HCT116 (cell line): ENCODE measurements at regions not wholly inside any gene's neighbourhood (a gene's known extent, or its start where the extent isn't known, plus 50 kb on each side); places are given as distances from the start of the nearest gene placed in this dataset.

ENCODE experiments used
- ATAC-seq: fragments of 200-7000 bp; cut with Tn5 transposase; 2 replicates; pipeline ENCODE4 v1.9.1; 2020; ENCODE audit warnings: mild to moderate bottlenecking, moderate library complexity
- BruUV-seq: library from RNA; stranded (reverse); fragments of 400-500 nt; replicated peaks from 2 replicates; lab custom pipeline; 2021; lab: Mats Ljungman, UMichigan
- CTCF ChIA-PET: fragments of 300-600 bp; sonication (Branson Sonifier 250); formaldehyde crosslinking; loops from one replicate; lab custom pipeline; 2021; ENCODE audit warnings: antibody characterized with exemption; lab: Charles Lee
- POLR2A ChIA-PET: fragments of 300-600, 350-600 bp; sonication (Branson Sonifier 250); formaldehyde crosslinking; loops from one replicate; lab custom pipeline; 2021; ENCODE audit warnings: antibody characterized with exemption; lab: Charles Lee
- RAD21 ChIA-PET, 2 experiments: fragments of 300-600 bp; sonication (Branson Sonifier 250); formaldehyde crosslinking; loops; one replicate each; lab custom pipeline; 2023; ENCODE audit warnings: low total read pairs in 2 of 2; ENCODE audit not compliant: uncharacterized antibody in 2 of 2, unreplicated experiment in 2 of 2, low non-redundant PET in 1 of 2; lab: Charles Lee
- DNase-seq: peaks from one replicate; pipeline ENCODE4 v3.0.0-alpha.2; 2010; ENCODE audit warnings: low read depth, low spot score
- H2AFZ ChIP-seq: fragments of 200-600 bp; shearing (Covaris generic), sonication (generic); 2 replicates; pipeline ENCODE4 v1.6.1; 2017; ENCODE audit warnings: low read depth, mixed run types, mixed read lengths, antibody characterized with exemption, low read length; ENCODE audit not compliant: poor library complexity, severe bottlenecking
- H3K27ac ChIP-seq: 2 replicates; pipeline ENCODE4 v1.5.1; 2012; ENCODE audit warnings: low read depth, low read length
- H3K27me3 ChIP-seq: fragments of 200-600 bp; sonication (generic); 2 replicates; pipeline ENCODE4 v1.6.1; 2016; ENCODE audit warnings: mixed run types, low read length, mixed read lengths; ENCODE audit not compliant: insufficient read depth
- H3K36me3 ChIP-seq, 2 experiments: fragments of 200-500 bp in 1 of 2; fragments of 200-600 bp in 1 of 2; sonication (Bioruptor generic) in 1 of 2; sonication (generic) in 1 of 2; 2 replicates each; pipeline versions ENCODE4 v1.5.1 to v1.6.1; 2014 to 2016; ENCODE audit warnings: low read length in 2 of 2, inconsistent platforms in 1 of 2, mixed read lengths in 1 of 2, mixed run types in 1 of 2; ENCODE audit not compliant: insufficient read depth in 2 of 2, control insufficient read depth in 1 of 2
- H3K4me1 ChIP-seq, 2 experiments: fragments of 200-600 bp in 1 of 2; sonication (generic) in 1 of 2; 2 replicates each; pipeline versions ENCODE4 v1.5.1 to v1.6.1; 2012 to 2017; ENCODE audit warnings: low read length in 2 of 2, inconsistent platforms in 1 of 2, mild to moderate bottlenecking in 1 of 2, mixed read lengths in 1 of 2, mixed run types in 1 of 2, moderate library complexity in 1 of 2; ENCODE audit not compliant: insufficient read depth in 2 of 2, control insufficient read depth in 1 of 2
- H3K4me2 ChIP-seq: fragments of 200-600 bp; sonication (generic); 2 replicates; pipeline ENCODE4 v1.6.1; 2017; ENCODE audit warnings: mixed run types, low read length, mixed read lengths
- H3K4me3 ChIP-seq, 2 experiments: fragments of 200-600 bp in 1 of 2; sonication (generic) in 1 of 2; replicated peaks in 1 of 2; 2 replicates each; pipeline ENCODE4 v1.5.1; 2011 to 2016; ENCODE audit warnings: low read length in 2 of 2, control low read depth in 1 of 2, low read depth in 1 of 2, mild to moderate bottlenecking in 1 of 2, mixed read lengths in 1 of 2, mixed run types in 1 of 2
- H3K79me2 ChIP-seq: fragments of 200-600 bp; sonication (generic); 2 replicates; pipeline ENCODE4 v1.6.1; 2017; ENCODE audit warnings: mild to moderate bottlenecking, mixed run types, low read length, moderate library complexity, mixed read lengths; ENCODE audit not compliant: insufficient read depth
- H3K9ac ChIP-seq: fragments of 200-600 bp; sonication (generic); 2 replicates; pipeline ENCODE4 v1.6.1; 2016; ENCODE audit warnings: low read length, mixed read lengths
- H3K9me2 ChIP-seq: fragments of 200-600 bp; sonication (generic), shearing (Covaris generic); 2 replicates; pipeline ENCODE4 v1.6.1; 2017; ENCODE audit warnings: mixed run types, mild to moderate bottlenecking, moderate library complexity; ENCODE audit not compliant: insufficient read depth
- H3K9me3 ChIP-seq, 2 experiments: fragments of 200-500 bp in 1 of 2; fragments of 200-600 bp in 1 of 2; sonication (Bioruptor generic) in 1 of 2; sonication (generic) in 1 of 2; 2 replicates each; pipeline ENCODE4 v1.6.1; 2014 to 2017; ENCODE audit warnings: low read length in 2 of 2, mixed read lengths in 2 of 2, inconsistent platforms in 1 of 2, low read depth in 1 of 2, mild to moderate bottlenecking in 1 of 2, mixed run types in 1 of 2, moderate library complexity in 1 of 2; ENCODE audit not compliant: control insufficient read depth in 1 of 2, insufficient read depth in 1 of 2
- H4K20me1 ChIP-seq: fragments of 200-600 bp; sonication (generic), shearing (Covaris generic); 2 replicates; pipeline ENCODE4 v1.6.1; 2017; ENCODE audit warnings: mixed run types, mild to moderate bottlenecking, moderate library complexity; ENCODE audit not compliant: insufficient read depth
- CBX3 ChIP-seq: IDR thresholded peaks from 2 replicates; pipeline ENCODE4 v1.6.1; 2012; ENCODE audit warnings: low read depth
- ELF1 ChIP-seq: IDR thresholded peaks from 2 replicates; pipeline ENCODE4 v1.6.1; 2012; ENCODE audit warnings: low read depth, borderline replicate concordance
- EZH2 ChIP-seq: fragments of 200-600 bp; sonication (generic); IDR thresholded peaks from 2 replicates; pipeline ENCODE4 v1.6.1; 2017; ENCODE audit warnings: antibody characterized with exemption, mixed run types
- EZH2phosphoT487 ChIP-seq: fragments of 200-600 bp; IDR thresholded peaks from 2 replicates; pipeline ENCODE4 v1.6.1; 2018; ENCODE audit warnings: antibody characterized with exemption, borderline replicate concordance
- FOSL1 ChIP-seq: IDR thresholded peaks from 2 replicates; pipeline ENCODE4 v1.6.1; 2012; ENCODE audit warnings: low read depth
- JUND ChIP-seq: IDR thresholded peaks from 2 replicates; pipeline ENCODE4 v1.6.1; 2012
- POLR2A ChIP-seq: IDR thresholded peaks from 2 replicates; pipeline ENCODE4 v1.7.0; 2011; ENCODE audit warnings: borderline replicate concordance; ENCODE audit not compliant: insufficient read depth, insufficient read length; ENCODE audit errors: extremely low read depth
- POLR2AphosphoS5 ChIP-seq: IDR thresholded peaks from 2 replicates; pipeline ENCODE4 v1.6.1; 2011; ENCODE audit warnings: mild to moderate bottlenecking, low read depth, low read length, moderate library complexity
- RAD21 ChIP-seq: IDR thresholded peaks from 2 replicates; pipeline ENCODE4 v1.6.1; 2012; ENCODE audit warnings: low read depth, mild to moderate bottlenecking
- SIN3A ChIP-seq: IDR thresholded peaks from 2 replicates; pipeline ENCODE4 v1.6.1; 2012; ENCODE audit warnings: low read depth
- SP1 ChIP-seq: IDR thresholded peaks from 2 replicates; pipeline ENCODE4 v1.6.1; 2012; ENCODE audit warnings: low read depth
- SRF ChIP-seq: IDR thresholded peaks from 2 replicates; pipeline ENCODE4 v1.6.1; 2012; ENCODE audit warnings: low read depth
- TCF7L2 ChIP-seq: IDR thresholded peaks from 2 replicates; pipeline ENCODE4 v1.7.0; 2011; ENCODE audit warnings: borderline replicate concordance, inconsistent platforms; ENCODE audit not compliant: insufficient read depth, insufficient read length; ENCODE audit errors: extremely low read depth
- intact Hi-C: fragments of 100-400 bp; cut with micrococcal nuclease; formaldehyde crosslinking; loops from 2 replicates; pipeline ENCODE4 v1.10.0; 2022
- TF ChIP-seq, protein P1 (sequence below): IDR thresholded peaks from 2 replicates; pipeline ENCODE4 v1.6.1; 2012
- TF ChIP-seq, protein P2 (sequence below), 3 experiments: fragments of 200-600 bp in 1 of 3; sonication (generic) in 1 of 3; IDR thresholded peaks in 2 of 3; conservative IDR thresholded peaks in 1 of 3; 2 replicates each; pipeline ENCODE4 v1.5.1; 2012 to 2017; ENCODE audit warnings: low read depth in 2 of 3, low read length in 2 of 3, antibody characterized with exemption in 1 of 3, borderline replicate concordance in 1 of 3, control low read depth in 1 of 3, mild to moderate bottlenecking in 1 of 3, mixed read lengths in 1 of 3, mixed run types in 1 of 3, moderate library complexity in 1 of 3; ENCODE audit not compliant: insufficient read depth in 1 of 3
- TF ChIP-seq, protein P3 (sequence below): IDR thresholded peaks from 2 replicates; pipeline ENCODE4 v1.6.1; 2012

DNA sequence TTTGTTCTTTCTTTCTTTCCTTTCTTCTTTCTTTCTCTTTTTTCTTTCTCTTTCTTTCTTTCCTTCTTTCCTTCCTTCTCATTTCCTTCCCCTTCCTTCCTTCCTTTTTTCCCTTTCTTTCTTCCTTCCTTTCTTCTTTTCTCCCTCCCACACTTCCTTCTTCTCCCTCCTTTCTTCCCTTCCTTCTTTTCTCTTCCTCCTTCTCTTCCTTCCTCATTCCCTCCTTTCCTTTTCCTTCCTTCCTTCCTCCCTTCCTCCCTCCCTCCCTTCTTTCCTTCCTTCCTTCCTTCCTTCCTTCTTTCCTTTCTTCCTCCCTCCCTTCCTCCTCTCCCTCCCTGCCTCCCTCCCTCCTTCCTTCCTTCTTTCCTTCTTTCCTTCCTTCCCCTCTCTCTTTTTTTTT is 755.7 kb upstream of the GRM7 start:
- Histone ChIP-seq H3K36me3 (no peaks in the 10 kb centered on the region), H3K27me3 (no peaks in the 10 kb centered on the region), H3K4me3 (no peak overlapping the region), H3K9me2 (no peaks in the 10 kb centered on the region), H3K9me3 (no peaks in the 10 kb centered on the region), H2AFZ (no peak overlapping the region), H3K27ac (no peak overlapping the region), H3K9ac (no peak overlapping the region), H3K4me1 (no peaks in the 10 kb centered on the region), H4K20me1 (no peaks in the 10 kb centered on the region), H3K79me2 (no peaks in the 10 kb centered on the region), H3K4me2 (no peak overlapping the region)
- ChIA-PET POLR2A (no interaction called here), CTCF (no interaction called here), RAD21 (no interaction called here)
- no peak for DNase-seq
- no peak for ATAC-seq
- no TSS peak for BruUV-seq
- intact Hi-C loops: no loop called here
- TF ChIP-seq, protein P1, sequence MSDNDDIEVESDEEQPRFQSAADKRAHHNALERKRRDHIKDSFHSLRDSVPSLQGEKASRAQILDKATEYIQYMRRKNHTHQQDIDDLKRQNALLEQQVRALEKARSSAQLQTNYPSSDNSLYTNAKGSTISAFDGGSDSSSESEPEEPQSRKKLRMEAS: no peak
- no peak for TF ChIP-seq SP1
- no peak for TF ChIP-seq FOSL1
- TF ChIP-seq, protein P2, sequence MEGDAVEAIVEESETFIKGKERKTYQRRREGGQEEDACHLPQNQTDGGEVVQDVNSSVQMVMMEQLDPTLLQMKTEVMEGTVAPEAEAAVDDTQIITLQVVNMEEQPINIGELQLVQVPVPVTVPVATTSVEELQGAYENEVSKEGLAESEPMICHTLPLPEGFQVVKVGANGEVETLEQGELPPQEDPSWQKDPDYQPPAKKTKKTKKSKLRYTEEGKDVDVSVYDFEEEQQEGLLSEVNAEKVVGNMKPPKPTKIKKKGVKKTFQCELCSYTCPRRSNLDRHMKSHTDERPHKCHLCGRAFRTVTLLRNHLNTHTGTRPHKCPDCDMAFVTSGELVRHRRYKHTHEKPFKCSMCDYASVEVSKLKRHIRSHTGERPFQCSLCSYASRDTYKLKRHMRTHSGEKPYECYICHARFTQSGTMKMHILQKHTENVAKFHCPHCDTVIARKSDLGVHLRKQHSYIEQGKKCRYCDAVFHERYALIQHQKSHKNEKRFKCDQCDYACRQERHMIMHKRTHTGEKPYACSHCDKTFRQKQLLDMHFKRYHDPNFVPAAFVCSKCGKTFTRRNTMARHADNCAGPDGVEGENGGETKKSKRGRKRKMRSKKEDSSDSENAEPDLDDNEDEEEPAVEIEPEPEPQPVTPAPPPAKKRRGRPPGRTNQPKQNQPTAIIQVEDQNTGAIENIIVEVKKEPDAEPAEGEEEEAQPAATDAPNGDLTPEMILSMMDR (IDR thresholded peaks at IDR 0.05 in 2 of 3, conservative IDR thresholded peaks at IDR 0.05 in 1 of 3; ENCODE audit: borderline replicate concordance in 1 of 3, insufficient read depth in 1 of 3, low read depth in 2 of 3, low read length in 2 of 3): no peak
- no peak for TF ChIP-seq EZH2phosphoT487
- no peak for TF ChIP-seq CBX3
- TF ChIP-seq ELF1: no peak

DNA sequence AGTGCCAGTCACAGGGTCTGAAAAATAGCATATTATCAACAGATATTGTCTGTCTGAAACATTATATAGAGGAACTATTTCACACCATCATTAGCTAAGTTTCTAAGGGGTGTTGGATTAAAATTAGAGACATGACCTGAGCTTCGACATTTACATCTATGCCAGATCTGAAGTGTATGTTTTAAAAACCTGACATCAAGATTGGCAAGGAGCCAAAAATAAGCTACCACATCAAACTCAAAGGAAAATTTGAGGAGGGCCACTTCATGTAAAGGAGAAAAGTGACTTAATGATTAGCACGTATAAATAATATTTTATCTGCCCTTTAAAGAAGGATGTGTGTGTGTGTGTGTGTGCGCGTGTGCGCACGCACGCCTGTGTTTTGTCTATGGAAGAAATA is 752.0 kb upstream of the GRM7 start:
- no peak for DNase-seq
- H3K9me2 ChIP-seq: no peaks in the 10 kb centered on the region
- H3K4me2 ChIP-seq: no peak overlapping the region
- H3K36me3 ChIP-seq: no peaks in the 10 kb centered on the region
- no peaks in the 10 kb centered on the region for H3K27me3 ChIP-seq
- TF ChIP-seq, protein P3, sequence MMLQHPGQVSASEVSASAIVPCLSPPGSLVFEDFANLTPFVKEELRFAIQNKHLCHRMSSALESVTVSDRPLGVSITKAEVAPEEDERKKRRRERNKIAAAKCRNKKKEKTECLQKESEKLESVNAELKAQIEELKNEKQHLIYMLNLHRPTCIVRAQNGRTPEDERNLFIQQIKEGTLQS: no peak
- TF ChIP-seq JUND (no peak), POLR2A (no peak), POLR2AphosphoS5 (no peak), SP1 (no peak), RAD21 (no peak), SIN3A (no peak), SRF (no peak), EZH2 (no peak), TCF7L2 (no peak)
- TF ChIP-seq, protein P1: no peak
- TF ChIP-seq, protein P2 (IDR thresholded peaks at IDR 0.05 in 2 of 3, conservative IDR thresholded peaks at IDR 0.05 in 1 of 3; ENCODE audit: borderline replicate concordance in 1 of 3, insufficient read depth in 1 of 3, low read depth in 2 of 3, low read length in 2 of 3): no peak
- no peak overlapping the region for H3K4me3 ChIP-seq
- no TSS peak for BruUV-seq
- ChIA-PET RAD21 (no interaction called here), CTCF (no interaction called here), POLR2A (no interaction called here)
- H3K9me3 ChIP-seq: no peaks in the 10 kb centered on the region
- H3K9ac ChIP-seq: no peak overlapping the region
- no peak overlapping the region for H2AFZ ChIP-seq
- H3K79me2 ChIP-seq: no peaks in the 10 kb centered on the region
- intact Hi-C loops: no loop called here
- no peak overlapping the region for H3K27ac ChIP-seq
- H3K4me1 ChIP-seq: no peaks in the 10 kb centered on the region
- no peak for ATAC-seq
- no peaks in the 10 kb centered on the region for H4K20me1 ChIP-seq
